NCI-H1694 (cell line): ENCODE measurements at regions not wholly inside any gene's neighbourhood (a gene's known extent, or its start where the extent isn't known, plus 50 kb on each side); places are given as distances from the start of the nearest gene placed in this dataset.
"Not testable (repeated sequence)": the region's sequence is repeated elsewhere in the genome, so short reads cannot be mapped to it uniquely, and the experiment has no call there.

Experiments used
- DNase-seq: peaks from one replicate; lab custom pipeline; 2025; lab: John Stamatoyannopoulos, UW

GRCh38 chr10:63675171-63675570, 154.0 kb downstream of the REEP3 start:
- no peak for DNase-seq

DNA sequence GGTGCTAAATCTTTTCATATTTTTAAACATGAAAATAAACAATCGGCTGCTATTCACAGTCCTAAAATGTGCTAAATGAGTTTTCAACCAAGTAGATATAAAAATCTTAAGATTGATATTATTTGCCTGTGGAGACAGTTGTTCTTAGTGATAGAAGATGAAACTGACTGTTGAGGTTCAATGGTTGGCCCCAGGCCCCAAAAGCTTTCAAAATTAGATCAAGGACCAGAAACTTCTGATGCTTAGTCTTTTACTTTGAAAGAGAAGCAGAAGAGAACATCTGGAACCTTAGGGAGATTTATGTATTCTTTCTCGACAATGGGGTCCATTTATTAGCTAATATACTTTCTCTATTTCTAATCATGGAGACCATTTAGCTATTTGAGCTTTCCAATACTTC, 155.8 kb downstream of the REEP3 start:
- no peak for DNase-seq

GRCh38 chr10:63680545-63680944, 159.3 kb downstream of the REEP3 start:
- DNase-seq = not testable (repeated sequence)

DNA sequence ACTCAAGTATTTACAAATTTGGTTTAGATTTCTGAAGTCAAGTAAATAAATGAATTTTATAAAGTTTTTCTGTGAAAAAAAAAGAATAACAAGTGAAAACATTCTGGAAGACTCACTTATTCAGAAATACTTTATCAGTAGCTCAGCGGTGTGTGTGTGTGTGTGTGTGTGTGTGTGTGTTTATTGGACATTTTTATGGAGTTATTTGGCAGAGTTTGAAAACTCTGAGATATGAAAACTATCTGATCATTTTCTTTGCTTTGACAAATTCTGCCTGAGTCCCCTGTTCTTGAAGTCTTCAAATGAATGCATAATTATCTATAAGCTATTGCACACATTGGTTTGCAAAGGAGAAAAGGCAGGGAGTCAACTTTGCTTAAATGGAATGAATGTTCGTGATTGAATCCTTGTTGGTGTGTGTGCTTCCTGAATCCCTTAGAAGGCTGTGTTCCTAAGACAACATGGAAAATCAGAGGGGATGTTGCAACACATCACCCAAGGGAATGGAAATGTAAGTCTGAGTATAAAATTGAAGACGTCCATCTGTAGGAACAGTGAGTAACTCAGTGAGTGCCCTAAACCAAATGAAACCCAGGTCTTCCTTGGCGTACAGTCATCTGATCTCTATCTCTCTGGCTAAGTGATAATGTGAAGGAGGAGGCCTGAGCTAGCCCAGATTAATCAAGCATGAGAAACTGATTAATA, 160.9 kb downstream of the REEP3 start:
- no peak for DNase-seq

GRCh38 chr10:63682698-63683052, 161.5 kb downstream of the REEP3 start:
- not testable (repeated sequence) for DNase-seq

DNA sequence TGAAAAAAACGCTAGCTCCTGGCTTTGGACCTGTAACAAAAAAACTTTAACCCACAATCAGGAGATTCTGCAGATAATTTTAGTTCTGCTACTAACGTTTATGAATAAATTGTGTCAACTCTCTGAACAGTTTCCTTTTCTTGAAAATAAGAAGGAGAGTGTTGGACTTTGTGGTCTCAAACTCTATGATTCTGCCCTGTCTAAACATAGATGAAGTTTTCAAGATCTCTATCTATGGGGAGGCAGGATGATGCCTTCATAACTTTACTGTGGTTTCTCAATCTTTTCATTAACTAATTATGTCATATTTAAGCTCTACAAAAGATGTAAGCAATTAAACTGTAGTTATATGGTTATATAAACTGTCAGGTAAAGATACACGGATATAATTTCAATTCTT, 162.0 kb downstream of the REEP3 start:
- no peak for DNase-seq

GRCh38 chr10:63683686-63684085, 162.5 kb downstream of the REEP3 start:
- no peak for DNase-seq

- DNase-seq = no peak
These were observed 163.2 kb downstream of the REEP3 start for GRCh38 chr10:63684257-63684936.

DNA sequence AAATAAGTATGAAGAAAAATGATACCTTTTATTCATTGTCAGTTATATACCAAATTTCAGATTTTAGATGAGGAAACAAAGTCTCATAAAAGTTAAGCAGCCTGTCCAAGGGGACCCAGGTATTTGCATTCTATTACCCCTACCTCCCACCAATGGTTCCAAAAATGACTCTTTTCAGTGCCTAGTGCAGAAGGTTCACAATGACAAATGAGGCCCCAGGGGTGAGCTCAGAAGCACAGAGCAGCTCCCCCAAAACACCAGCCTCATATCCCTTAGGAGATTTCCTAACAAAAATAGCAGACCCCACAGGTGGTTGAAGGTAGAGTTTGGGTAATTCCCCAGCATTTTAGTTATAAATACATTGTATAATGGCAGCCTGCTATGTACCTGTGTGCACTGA, 168.6 kb downstream of the REEP3 start:
- no peak for DNase-seq

GRCh38 chr10:63692220-63692896, 171.2 kb downstream of the REEP3 start:
- DNase-seq = no peak

DNA sequence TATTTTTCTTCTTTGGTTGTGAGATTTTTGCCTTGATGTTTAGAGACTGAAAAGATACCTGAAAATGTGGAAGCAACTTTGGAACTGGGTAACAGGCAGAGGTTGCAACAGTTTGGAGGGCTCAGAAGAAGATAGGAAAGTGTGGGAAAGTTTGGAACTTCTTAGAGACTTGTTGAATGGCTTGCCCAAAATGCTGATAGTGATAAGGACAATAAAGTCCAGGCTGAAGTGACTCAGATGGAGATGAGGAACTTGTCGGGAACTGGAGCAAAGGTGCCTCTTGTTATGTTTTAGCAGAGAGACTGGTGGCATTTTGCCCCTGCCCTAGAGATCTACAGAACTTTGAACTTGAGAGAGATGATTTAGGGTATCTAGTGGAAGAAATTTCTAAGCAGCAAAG, 171.8 kb downstream of the REEP3 start:
- DNase-seq = not testable (repeated sequence)

DNA sequence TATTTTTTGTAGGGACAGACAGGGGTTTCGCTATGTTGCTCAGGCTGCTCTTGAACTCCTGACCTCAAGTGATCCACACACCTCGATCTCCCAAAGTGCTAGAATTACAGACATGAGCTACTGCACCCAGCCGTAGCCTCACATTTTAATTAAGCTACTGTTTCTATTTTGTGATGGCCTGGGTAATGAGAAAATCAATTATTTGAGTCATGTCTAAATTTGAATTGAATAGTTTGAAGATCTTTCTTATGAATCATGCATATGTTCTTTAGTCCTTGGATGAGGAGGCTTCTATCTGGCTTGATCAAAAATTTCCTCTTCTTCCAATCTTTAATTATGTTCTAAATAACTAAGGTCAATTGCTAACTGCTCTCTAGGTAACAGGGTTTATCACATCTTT, 175.0 kb downstream of the REEP3 start:
- DNase-seq = no peak

DNA sequence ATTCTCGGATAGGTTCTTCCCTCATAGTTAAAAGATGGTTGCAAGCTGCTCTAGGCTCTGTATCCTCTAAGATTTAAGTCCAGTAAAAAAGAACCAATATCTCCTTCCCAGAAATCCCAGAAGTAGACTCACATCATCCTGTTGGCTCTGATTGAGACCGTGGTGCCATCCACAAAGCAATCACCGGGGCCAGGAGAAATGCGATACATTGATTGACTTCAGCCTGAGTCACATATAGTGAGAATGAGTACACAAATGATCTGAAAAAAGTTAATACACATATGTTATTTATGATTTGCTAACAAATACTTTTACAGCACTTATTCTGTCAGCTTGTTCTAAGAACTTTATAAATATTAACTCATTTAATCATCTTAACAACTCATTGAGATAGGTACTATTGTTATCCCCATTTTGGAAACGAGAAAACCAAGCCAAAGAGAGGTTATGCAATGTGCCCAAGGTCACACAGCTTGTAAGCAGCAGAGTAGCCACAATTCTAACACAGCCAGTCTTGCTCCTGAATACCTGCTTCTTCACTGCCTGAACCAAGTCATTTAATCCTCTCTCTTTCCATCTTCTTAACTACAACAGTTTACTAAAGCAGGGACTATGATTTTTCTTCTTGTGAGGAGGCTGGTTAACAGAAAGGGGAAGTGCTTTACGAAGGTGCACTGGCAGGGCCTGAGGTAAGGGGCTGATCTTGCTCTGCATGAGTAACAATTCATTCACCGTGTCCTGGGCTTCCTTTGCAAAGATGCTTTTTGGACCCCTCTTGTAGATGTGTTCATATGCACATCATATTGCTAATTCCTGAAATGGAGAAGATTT, 177.0 kb downstream of the REEP3 start:
- no peak for DNase-seq

DNA sequence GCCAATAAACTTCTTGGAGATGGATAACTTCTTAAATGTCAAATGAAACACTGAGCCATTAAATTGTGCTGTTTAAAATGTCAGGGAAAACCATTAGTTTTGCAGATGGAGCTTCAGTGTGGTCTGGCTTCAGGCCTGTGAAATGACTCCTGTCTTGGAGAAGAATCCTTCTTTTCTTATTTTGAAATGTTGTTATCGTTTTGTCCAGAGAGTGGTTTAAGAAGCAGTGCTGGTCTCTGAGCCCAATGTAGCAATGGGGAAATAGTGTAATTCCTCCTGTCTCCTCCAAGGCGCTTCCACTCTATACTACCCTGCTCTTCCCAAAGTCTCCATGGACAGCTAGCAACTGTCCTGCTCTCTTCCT, 177.6 kb downstream of the REEP3 start:
- no peak for DNase-seq

GRCh38 chr10:63699785-63700613, 178.8 kb downstream of the REEP3 start:
- DNase-seq = no peak

- no peak for DNase-seq
These were observed 179.5 kb downstream of the REEP3 start for GRCh38 chr10:63700631-63701156.

- peak; percentile 76 for DNase-seq
These were observed 180.9 kb downstream of the REEP3 start for GRCh38 chr10:63702092-63702491.

DNA sequence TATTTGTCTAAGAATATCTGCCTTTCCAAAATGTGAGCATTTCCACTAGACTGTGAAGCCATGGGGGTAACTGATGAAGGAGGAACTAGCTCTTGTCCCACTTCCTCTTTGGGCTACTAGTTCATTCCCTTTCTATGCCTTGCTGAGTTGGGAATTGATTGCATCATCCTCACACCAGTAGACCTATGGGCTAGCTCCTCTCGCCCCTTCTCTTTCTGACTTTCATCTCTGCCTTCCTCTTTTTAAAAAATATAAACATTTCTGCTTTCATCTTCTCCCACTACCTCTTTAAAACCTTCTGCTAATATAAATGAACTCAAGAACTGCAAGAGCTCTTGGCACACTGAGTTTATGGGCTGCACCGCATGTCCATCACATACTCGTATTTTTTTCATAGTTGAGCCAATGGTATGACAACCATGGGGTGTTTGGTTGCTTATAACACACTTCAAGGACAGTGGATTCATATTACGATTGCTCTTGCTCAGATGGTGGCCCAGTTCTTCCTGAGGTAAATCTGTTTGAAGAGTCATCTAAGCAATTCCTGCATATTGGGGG, 182.0 kb downstream of the REEP3 start:
- no peak for DNase-seq

DNA sequence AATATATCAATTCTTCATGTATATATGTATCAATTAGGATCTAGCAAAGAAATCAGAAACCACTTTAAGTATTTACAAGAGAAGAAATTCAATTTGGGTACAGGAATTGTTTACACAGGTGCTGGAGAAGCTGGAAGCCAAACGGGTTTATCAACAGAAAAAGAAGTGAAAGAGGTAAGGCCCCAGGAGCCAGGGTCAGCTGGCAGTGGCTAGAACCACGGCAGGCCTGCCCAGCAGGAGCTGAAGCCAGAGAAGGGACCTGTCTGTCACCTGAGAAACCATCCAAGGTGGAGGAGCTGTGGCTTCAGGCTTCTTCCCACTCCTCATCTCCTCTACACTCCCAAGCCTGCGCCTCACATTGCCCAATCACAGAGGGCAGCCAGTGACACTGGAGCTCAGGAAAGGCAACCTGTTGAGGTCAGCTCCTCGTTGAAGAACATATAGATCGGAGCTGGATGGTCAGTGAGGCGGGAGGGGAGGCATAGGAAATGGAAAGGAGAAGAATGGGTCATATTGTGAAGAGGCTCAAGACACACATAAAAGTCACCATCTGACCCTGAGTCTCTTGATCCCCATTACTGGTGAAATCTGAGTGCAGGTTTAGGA, 182.6 kb downstream of the REEP3 start:
- no peak for DNase-seq

DNA sequence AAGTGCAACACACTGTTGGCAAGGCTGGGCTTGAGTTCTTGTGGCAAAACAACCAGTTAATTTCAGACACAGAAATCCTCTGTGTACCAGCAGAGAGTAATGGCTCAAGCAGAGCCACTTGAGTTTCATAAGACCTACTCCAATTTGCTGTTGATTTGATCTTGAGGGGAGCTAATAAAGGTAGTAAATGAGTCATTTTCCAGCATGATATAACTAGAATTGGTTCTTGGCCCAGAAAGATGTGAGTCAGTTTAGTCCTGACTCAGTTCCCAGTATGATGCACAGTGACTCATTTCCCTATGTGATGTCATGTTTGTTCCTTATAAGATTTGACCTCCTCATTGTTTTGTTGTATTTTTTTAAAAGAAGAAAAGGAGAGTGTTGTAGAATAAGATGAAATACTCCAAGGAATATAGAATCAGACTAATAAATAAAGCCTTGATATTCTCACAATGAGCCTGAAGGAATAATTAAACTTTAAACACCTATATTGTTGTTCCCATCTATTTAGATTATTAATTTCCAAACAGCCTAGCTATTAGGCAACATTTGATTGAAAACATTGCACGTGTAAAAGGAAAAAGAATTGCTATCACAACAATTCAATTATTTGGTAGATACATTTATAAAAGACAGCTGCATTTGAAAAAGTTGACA, 186.2 kb downstream of the REEP3 start:
- DNase-seq = no peak
